ENCODE measurements at regions not wholly inside any gene's neighbourhood (a gene's known extent, or its start where the extent isn't known, plus 50 kb on each side); places are given as distances from the start of the nearest gene placed in this dataset.

GRCh38 chr1:95733671-95734070, 499.7 kb downstream of the RWDD3 start:
- Histone ChIP-seq H3K27ac (no peak overlapping the region), H3K4me1 (ENCODE audit: insufficient read depth) (no peaks in the 10 kb centered on the region), H3K9me3 (no peaks in the 10 kb centered on the region), H3K36me3 (no peaks in the 10 kb centered on the region), H3K4me3 (no peak overlapping the region), H3K27me3 (no peaks in the 10 kb centered on the region)
- DNase-seq: no peak
- intact Hi-C loops (cut with DNase I): no loop called here
- no peak for TF ChIP-seq EP300 (IDR thresholded peaks at IDR 0.05)
- TF ChIP-seq, protein P1, sequence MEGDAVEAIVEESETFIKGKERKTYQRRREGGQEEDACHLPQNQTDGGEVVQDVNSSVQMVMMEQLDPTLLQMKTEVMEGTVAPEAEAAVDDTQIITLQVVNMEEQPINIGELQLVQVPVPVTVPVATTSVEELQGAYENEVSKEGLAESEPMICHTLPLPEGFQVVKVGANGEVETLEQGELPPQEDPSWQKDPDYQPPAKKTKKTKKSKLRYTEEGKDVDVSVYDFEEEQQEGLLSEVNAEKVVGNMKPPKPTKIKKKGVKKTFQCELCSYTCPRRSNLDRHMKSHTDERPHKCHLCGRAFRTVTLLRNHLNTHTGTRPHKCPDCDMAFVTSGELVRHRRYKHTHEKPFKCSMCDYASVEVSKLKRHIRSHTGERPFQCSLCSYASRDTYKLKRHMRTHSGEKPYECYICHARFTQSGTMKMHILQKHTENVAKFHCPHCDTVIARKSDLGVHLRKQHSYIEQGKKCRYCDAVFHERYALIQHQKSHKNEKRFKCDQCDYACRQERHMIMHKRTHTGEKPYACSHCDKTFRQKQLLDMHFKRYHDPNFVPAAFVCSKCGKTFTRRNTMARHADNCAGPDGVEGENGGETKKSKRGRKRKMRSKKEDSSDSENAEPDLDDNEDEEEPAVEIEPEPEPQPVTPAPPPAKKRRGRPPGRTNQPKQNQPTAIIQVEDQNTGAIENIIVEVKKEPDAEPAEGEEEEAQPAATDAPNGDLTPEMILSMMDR (IDR thresholded peaks at IDR 0.05): no peak
- WGBS, 3 donors: 81 to 89% (median 87%) methylated on average over 6 of the region's 6 CpGs

- no peak for DNase-seq
- intact Hi-C loops (cut with DNase I): no loop called here
- Histone ChIP-seq H3K4me1 (ENCODE audit: insufficient read depth) (no peaks in the 10 kb centered on the region), H3K9me3 (no peaks in the 10 kb centered on the region), H3K27me3 (no peaks in the 10 kb centered on the region), H3K36me3 (no peaks in the 10 kb centered on the region), H3K27ac (no peak overlapping the region), H3K4me3 (no peak overlapping the region)
- TF ChIP-seq, protein P1 (IDR thresholded peaks at IDR 0.05): no peak
- TF ChIP-seq POLR2A (IDR thresholded peaks at IDR 0.05): no peak
- no peak for TF ChIP-seq EP300 (IDR thresholded peaks at IDR 0.05)
- WGBS, 3 donors: 62 to 80% (median 65%) methylated on average over 2 of the region's 2 CpGs
These were observed 500.6 kb downstream of the RWDD3 start for GRCh38 chr1:95734560-95734959.

DNA sequence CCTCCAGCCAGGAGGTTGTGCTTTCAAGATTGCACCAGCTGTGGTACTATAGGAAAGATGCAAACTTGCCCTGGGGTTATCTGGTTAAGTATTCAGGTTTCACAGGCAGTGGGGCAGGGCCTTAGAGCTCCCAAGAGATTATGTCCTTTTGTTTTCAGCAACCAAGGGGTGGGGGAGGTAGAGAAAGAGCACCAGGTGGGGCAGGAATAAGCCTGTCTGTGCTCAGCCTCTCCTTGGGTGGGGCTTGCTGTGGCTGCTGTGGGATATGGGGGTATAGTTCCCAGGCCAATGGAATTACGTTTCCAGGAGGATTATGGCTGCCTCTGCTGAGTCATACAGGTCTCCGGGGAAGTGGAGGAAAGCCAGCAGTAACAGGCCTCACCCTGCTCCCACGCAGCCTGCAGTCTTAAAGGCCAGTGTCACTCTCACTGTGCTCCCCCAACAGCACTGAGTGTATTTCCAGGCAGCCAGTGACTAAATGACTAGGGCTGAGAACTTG, 508.6 kb downstream of the RWDD3 start:
- no peaks in the 10 kb centered on the region for H3K9me3 ChIP-seq
- no peak for DNase-seq
- no peaks in the 10 kb centered on the region for H3K27me3 ChIP-seq
- intact Hi-C loops (cut with DNase I): no loop called here
- no peak overlapping the region for H3K27ac ChIP-seq
- no peaks in the 10 kb centered on the region for H3K36me3 ChIP-seq
- no peaks in the 10 kb centered on the region for H3K4me1 ChIP-seq (ENCODE audit: insufficient read depth)
- WGBS, 3 donors: 48 to 50% (median 48%) methylated on average over 3 of the region's 3 CpGs
- TF ChIP-seq EP300 (IDR thresholded peaks at IDR 0.05) (no peak), POLR2A (IDR thresholded peaks at IDR 0.05) (no peak)
- TF ChIP-seq, protein P1 (IDR thresholded peaks at IDR 0.05): no peak
- H3K4me3 ChIP-seq: no peak overlapping the region

- WGBS, 3 donors: 52 to 76% (median 61%) methylated on average over 2 of the region's 2 CpGs
- Histone ChIP-seq H3K4me1 (ENCODE audit: insufficient read depth) (no peaks in the 10 kb centered on the region), H3K9me3 (no peaks in the 10 kb centered on the region), H3K27ac (no peak overlapping the region), H3K4me3 (no peak overlapping the region), H3K36me3 (no peaks in the 10 kb centered on the region), H3K27me3 (no peaks in the 10 kb centered on the region)
- DNase-seq: no peak
- TF ChIP-seq POLR2A (IDR thresholded peaks at IDR 0.05): no peak
- no peak for TF ChIP-seq EP300 (IDR thresholded peaks at IDR 0.05)
- TF ChIP-seq, protein P1 (IDR thresholded peaks at IDR 0.05): no peak
- intact Hi-C loops (cut with DNase I): no loop called here
These were observed 510.7 kb downstream of the RWDD3 start for GRCh38 chr1:95744731-95745130.
